Tibial nerve (tissue), 4 donors: ENCODE measurements at regions not wholly inside any gene's neighbourhood (a gene's known extent, or its start where the extent isn't known, plus 50 kb on each side); places are given as distances from the start of the nearest gene placed in this dataset.

ENCODE experiments used
- EP300 ChIP-seq, 2 donors: sonication (generic); formaldehyde crosslinking; IDR thresholded peaks; one replicate each; pipeline ENCODE4 v1.6.1; 2017; ENCODE audit warnings: antibody characterized with exemption in 2 of 2, mild to moderate bottlenecking in 1 of 2
- POLR2A ChIP-seq, 2 donors: fragments of 450-650 bp; IDR thresholded peaks; one replicate each; pipeline ENCODE4 v1.6.1; 2017; ENCODE audit warnings: antibody characterized with exemption in 2 of 2, mild to moderate bottlenecking in 2 of 2, moderate library complexity in 2 of 2
- TF ChIP-seq, protein P1 (sequence below), 5 experiments: fragments of 200-600 bp in 3 of 5; fragments of 450-650 bp in 2 of 5; sonication (generic) in 3 of 5; IDR thresholded peaks; one replicate each; pipeline ENCODE4 v1.5.1; 2016 to 2019; ENCODE audit warnings: antibody characterized with exemption in 5 of 5, mild to moderate bottlenecking in 3 of 5, moderate library complexity in 2 of 5

DNA sequence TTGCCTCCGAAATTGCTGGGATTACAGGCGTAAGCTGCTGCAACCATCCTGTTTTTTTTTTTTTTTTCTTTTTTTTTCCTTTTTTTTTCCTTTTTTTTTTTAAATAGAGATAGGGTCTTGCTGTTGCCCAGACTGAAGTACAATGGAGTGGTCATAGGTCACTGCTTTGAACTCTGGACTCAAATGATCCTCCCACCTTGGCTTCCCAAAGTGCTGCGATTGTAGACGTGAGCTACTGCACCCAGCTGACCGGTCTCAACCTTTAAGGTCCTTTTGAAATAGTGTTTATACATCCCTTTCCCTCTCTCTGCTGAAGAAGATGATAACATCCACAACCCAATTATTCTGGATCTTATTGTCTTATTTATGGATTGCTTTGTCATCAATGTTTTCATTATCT, 548.7 kb downstream of the GBA3 start:
- TF ChIP-seq, protein P1, sequence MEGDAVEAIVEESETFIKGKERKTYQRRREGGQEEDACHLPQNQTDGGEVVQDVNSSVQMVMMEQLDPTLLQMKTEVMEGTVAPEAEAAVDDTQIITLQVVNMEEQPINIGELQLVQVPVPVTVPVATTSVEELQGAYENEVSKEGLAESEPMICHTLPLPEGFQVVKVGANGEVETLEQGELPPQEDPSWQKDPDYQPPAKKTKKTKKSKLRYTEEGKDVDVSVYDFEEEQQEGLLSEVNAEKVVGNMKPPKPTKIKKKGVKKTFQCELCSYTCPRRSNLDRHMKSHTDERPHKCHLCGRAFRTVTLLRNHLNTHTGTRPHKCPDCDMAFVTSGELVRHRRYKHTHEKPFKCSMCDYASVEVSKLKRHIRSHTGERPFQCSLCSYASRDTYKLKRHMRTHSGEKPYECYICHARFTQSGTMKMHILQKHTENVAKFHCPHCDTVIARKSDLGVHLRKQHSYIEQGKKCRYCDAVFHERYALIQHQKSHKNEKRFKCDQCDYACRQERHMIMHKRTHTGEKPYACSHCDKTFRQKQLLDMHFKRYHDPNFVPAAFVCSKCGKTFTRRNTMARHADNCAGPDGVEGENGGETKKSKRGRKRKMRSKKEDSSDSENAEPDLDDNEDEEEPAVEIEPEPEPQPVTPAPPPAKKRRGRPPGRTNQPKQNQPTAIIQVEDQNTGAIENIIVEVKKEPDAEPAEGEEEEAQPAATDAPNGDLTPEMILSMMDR (IDR thresholded peaks at IDR 0.05): no peak
- no peak for TF ChIP-seq EP300 (IDR thresholded peaks at IDR 0.05)
- no peak for TF ChIP-seq POLR2A (IDR thresholded peaks at IDR 0.05)
